Psoas muscle (tissue), 7 donors: ENCODE measurements at regions not wholly inside any gene's neighbourhood (a gene's known extent, or its start where the extent isn't known, plus 50 kb on each side); places are given as distances from the start of the nearest gene placed in this dataset.

Source experiments
- ATAC-seq, 4 donors: fragments of 200-7000 bp; cut with Tn5 transposase; one replicate each; pipeline ENCODE4 v1.9.1; 2020; ENCODE audit warnings: moderate library complexity in 3 of 4, mild to moderate bottlenecking in 2 of 4
- DNase-seq, 2 donors: peaks; one replicate each; pipeline ENCODE4 v3.0.0-alpha.2; 2020
- H3K27ac ChIP-seq: fragments of 200-600 bp; one replicate; pipeline ENCODE4 v1.8.0; 2022
- H3K27me3 ChIP-seq, 3 donors: fragments of 200-600 bp in 1 of 3; one replicate each; pipeline versions ENCODE4 v1.6.1 to v1.8.0; 2013 to 2022; ENCODE audit warnings: low read length in 2 of 3, mild to moderate bottlenecking in 2 of 3, moderate library complexity in 1 of 3; ENCODE audit not compliant: insufficient read depth in 3 of 3
- H3K36me3 ChIP-seq, 2 donors: fragments of 200-600 bp in 1 of 2; one replicate each; pipeline versions ENCODE4 v1.6.1 to v1.8.0; 2013 to 2022; ENCODE audit warnings: low read depth in 1 of 2, mild to moderate bottlenecking in 1 of 2, moderate library complexity in 1 of 2; ENCODE audit not compliant: insufficient read depth in 1 of 2
- H3K4me1 ChIP-seq: fragments of 200-600 bp; one replicate; pipeline ENCODE4 v1.8.0; 2022
- H3K4me3 ChIP-seq: fragments of 200-600 bp; one replicate; pipeline ENCODE4 v1.8.0; 2022; ENCODE audit warnings: mild to moderate bottlenecking
- H3K9me3 ChIP-seq: fragments of 200-600 bp; one replicate; pipeline ENCODE4 v1.8.0; 2022
- WGBS, 3 donors: extraction: QIAGEN DNeasy Blood & Tissue Kit; methylation state at CpG; one replicate each; pipeline versions ENCODE4 v1.1.6 to v1.1.7; 2013; 5-methylcytosine and 5-hydroxymethylcytosine counted together
- intact Hi-C, 2 donors: fragments of 100-400 bp; cut with DNase I; formaldehyde crosslinking; loops; one replicate each; pipeline versions ENCODE4 v1.11.0 to v1.14.2; 2022
- TF ChIP-seq, protein P1 (sequence below): fragments of 200-600 bp; IDR thresholded peaks from one replicate; pipeline ENCODE4 v1.8.0; 2022; ENCODE audit warnings: antibody characterized with exemption
- donor health status: healthy with polysubstance abuse.
- donor health status: DM: no; HTN: no; CAD: no; lungs with moderate emphysema.
- donor health status: Bipolar disorder and iron deficiency.
- donor health status: healthy.
- donor health status: DM: yes; HTN: yes; CAD: no.
- donor health status: DM: no; HTN: no; CAD: no.
- donor health status: DM: yes; HTN: yes; CAD: no.

GRCh38 chr22:27309697-27310096 lies 491.9 kb downstream of the MN1 start:
- DNase-seq (no peak), ATAC-seq (no peak)
- Histone ChIP-seq H3K4me3 (no peak overlapping the region), H3K9me3 (no peaks in the 10 kb centered on the region), H3K27me3 (peaks cover 0 to 29% (median 0%) of the 10 kb centered on the region in 3 donors), H3K4me1 (no peaks in the 10 kb centered on the region), H3K36me3 (no peaks in the 10 kb centered on the region), H3K27ac (no peak overlapping the region)
- TF ChIP-seq, protein P1, sequence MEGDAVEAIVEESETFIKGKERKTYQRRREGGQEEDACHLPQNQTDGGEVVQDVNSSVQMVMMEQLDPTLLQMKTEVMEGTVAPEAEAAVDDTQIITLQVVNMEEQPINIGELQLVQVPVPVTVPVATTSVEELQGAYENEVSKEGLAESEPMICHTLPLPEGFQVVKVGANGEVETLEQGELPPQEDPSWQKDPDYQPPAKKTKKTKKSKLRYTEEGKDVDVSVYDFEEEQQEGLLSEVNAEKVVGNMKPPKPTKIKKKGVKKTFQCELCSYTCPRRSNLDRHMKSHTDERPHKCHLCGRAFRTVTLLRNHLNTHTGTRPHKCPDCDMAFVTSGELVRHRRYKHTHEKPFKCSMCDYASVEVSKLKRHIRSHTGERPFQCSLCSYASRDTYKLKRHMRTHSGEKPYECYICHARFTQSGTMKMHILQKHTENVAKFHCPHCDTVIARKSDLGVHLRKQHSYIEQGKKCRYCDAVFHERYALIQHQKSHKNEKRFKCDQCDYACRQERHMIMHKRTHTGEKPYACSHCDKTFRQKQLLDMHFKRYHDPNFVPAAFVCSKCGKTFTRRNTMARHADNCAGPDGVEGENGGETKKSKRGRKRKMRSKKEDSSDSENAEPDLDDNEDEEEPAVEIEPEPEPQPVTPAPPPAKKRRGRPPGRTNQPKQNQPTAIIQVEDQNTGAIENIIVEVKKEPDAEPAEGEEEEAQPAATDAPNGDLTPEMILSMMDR, result no peak
- 33 to 46% (median 39%) methylated on average over 2 of the region's 2 CpGs for WGBS, 3 donors
- intact Hi-C loops, result no loop called here

DNA sequence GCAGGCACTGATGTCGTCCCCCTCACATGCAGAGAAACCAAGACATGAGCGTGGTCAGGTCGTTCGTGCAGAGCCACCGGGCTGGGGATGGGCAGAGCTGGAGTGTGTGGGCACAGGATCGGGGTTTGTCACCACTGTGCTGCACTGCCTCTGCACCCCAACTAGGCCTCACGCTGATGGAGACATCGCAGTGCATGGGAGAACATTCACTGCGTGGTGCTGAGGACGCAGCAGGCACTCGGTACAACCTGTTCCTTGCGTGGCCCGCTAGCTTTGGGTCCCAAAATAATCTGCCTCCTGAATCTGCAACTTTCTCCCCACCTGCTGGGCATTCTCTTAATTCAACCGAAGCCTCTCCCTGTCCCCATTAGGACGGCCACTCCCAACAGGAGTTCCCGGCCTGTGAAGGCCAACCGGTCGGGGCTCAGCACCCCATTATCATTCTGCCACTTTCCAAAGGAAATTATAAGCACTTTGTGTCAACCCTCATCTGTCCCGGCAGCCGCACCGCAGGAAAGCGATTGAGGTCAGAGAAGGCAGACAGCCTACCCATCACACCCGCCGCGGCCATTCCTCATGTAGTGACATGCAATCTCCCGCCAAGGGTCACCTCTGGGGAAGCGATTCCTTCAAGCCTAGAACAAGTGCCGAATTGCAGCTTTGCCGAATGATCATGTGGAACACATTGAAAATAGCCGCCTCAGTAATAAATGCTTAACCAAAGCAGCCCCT lies 490.4 kb downstream of the MN1 start:
- TF ChIP-seq, protein P1, result no peak
- Histone ChIP-seq H3K4me3 (no peak overlapping the region), H3K4me1 (no peaks in the 10 kb centered on the region), H3K36me3 (no peaks in the 10 kb centered on the region), H3K27me3 (peaks cover 0 to 29% (median 0%) of the 10 kb centered on the region in 3 donors), H3K9me3 (no peaks in the 10 kb centered on the region), H3K27ac (no peak overlapping the region)
- ATAC-seq (no peak), DNase-seq (no peak)
- 72 to 74% (median 74%) methylated on average over 30 of the region's 30 CpGs for WGBS, 3 donors
- intact Hi-C loops, result no loop called here

DNA sequence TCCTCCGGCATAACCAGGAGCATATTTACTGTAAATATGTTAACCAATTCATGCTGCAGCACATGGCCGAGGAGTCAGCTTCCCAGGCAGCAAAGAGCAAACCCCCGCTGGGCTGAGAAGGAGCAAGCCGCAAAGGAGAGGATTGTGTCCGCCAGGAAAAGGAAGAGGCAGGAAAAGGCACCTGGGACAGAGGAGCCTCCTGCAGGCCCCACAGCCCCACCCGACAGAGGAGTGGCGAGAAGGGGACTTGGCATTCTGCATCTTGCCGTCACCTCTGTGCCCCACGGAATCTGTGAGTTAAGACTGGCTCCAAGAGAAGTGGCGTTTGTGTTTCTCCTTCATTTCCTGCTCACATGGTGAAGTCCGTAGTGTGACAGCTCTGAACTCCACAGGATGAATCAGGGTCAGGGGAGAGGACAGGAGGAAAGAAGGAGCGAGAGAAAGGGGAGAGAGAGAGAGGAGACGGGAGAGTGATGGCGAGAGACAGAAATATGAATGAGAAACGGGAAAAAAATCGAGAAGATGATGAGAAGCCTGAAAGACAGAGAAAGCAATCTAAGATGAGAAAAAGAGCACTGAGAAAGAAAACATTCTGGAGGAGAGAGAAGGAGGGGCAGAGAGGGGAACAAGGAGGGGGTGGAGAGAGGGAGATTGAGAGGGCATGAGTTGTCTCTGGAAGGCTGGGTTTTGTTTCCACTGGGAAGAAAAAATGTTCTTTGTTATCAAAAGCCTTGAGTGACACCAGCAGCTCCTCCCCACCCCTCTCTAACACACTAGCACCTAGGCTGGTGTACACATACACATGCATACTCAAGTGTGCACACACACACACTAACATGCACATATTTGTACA lies 489.6 kb downstream of the MN1 start:
- no peak for DNase-seq
- H3K9me3 ChIP-seq, result no peaks in the 10 kb centered on the region
- H3K27ac ChIP-seq, result no peak overlapping the region
- ATAC-seq, result no peak
- no peaks in the 10 kb centered on the region for H3K4me1 ChIP-seq
- WGBS, 3 donors, result 34 to 42% (median 36%) methylated on average over 16 of the region's 16 CpGs
- H3K27me3 ChIP-seq, result peaks cover 0 to 29% (median 0%) of the 10 kb centered on the region in 3 donors
- intact Hi-C loops, result no loop called here
- TF ChIP-seq, protein P1, result no peak
- no peak overlapping the region for H3K4me3 ChIP-seq
- H3K36me3 ChIP-seq, result no peaks in the 10 kb centered on the region

- no peak overlapping the region for H3K4me3 ChIP-seq
- ATAC-seq (no peak), DNase-seq (no peak)
- H3K9me3 ChIP-seq, result no peaks in the 10 kb centered on the region
- H3K36me3 ChIP-seq, result no peaks in the 10 kb centered on the region
- H3K27ac ChIP-seq, result no peak overlapping the region
- WGBS, 3 donors, result 86 to 91% (median 90%) methylated on average over 8 of the region's 8 CpGs
- H3K27me3 ChIP-seq, result peaks cover 0 to 32% (median 0%) of the 10 kb centered on the region in 3 donors
- TF ChIP-seq, protein P1, result no peak
- intact Hi-C loops, result no loop called here
- H3K4me1 ChIP-seq, result peaks cover 3% of the 10 kb centered on the region
These were observed 489.0 kb downstream of the MN1 start for GRCh38 chr22:27312565-27312964.
